PC-3 (cell line): ENCODE measurements at regions not wholly inside any gene's neighbourhood (a gene's known extent, or its start where the extent isn't known, plus 50 kb on each side); places are given as distances from the start of the nearest gene placed in this dataset.

Experiments
- ATAC-seq: fragments of 200-7000 bp; cut with Tn5 transposase; 2 replicates; pipeline ENCODE4 v1.9.1; 2020; ENCODE audit warnings: mild to moderate bottlenecking, moderate library complexity
- BruUV-seq: library from RNA; stranded (reverse); fragments of 400-500 nt; replicated peaks from 2 replicates; lab custom pipeline; 2021; lab: Mats Ljungman, UMichigan
- CTCF ChIA-PET: fragments of 300-600 bp; sonication (Branson Sonifier 250); formaldehyde crosslinking; loops from one replicate; lab custom pipeline; 2022; ENCODE audit warnings: antibody characterized with exemption; lab: Charles Lee
- POLR2A ChIA-PET: fragments of 300-600 bp; sonication (Branson Sonifier 250); formaldehyde crosslinking; loops from one replicate; lab custom pipeline; 2022; ENCODE audit warnings: antibody characterized with exemption; ENCODE audit not compliant: unreplicated experiment; lab: Charles Lee
- DNase-seq: peaks from one replicate; pipeline ENCODE4 v3.0.0-alpha.2; 2015
- H2AFZ ChIP-seq: fragments of 300-600 bp; sonication (generic); 2 replicates; pipeline ENCODE4 v1.6.0; 2016; ENCODE audit warnings: antibody characterized with exemption, low read length
- H3F3A ChIP-seq: fragments of 300-600 bp; sonication (generic); one replicate; pipeline ENCODE4 v1.6.0; 2017; ENCODE audit warnings: antibody characterized with exemption, low read length, control low read depth, mild to moderate bottlenecking; ENCODE audit not compliant: unreplicated experiment
- H3K27ac ChIP-seq: fragments of 300-600 bp; sonication (generic); 2 replicates; pipeline ENCODE4 v1.5.1; 2016; ENCODE audit warnings: mild to moderate bottlenecking, low read length
- H3K27me3 ChIP-seq: fragments of 300-600 bp; sonication (generic); 2 replicates; pipeline ENCODE4 v1.6.1; 2016; ENCODE audit warnings: low read length, mixed read lengths
- H3K36me3 ChIP-seq: fragments of 300-600 bp; sonication (generic); 2 replicates; pipeline ENCODE4 v1.6.1; 2016; ENCODE audit warnings: low read depth, mixed run types, low read length, mixed read lengths
- H3K4me1 ChIP-seq: fragments of 300-600 bp; sonication (generic); 2 replicates; pipeline ENCODE4 v1.5.1; 2016; ENCODE audit warnings: low read length; ENCODE audit not compliant: insufficient read depth
- H3K4me2 ChIP-seq: fragments of 300-600 bp; sonication (generic); 2 replicates; pipeline ENCODE4 v1.6.0; 2016; ENCODE audit warnings: low read length
- H3K4me3 ChIP-seq: fragments of 300-600 bp; sonication (generic); 2 replicates; pipeline ENCODE4 v1.5.1; 2016; ENCODE audit warnings: mild to moderate bottlenecking, low read length, mixed read lengths
- H3K79me2 ChIP-seq: fragments of 300-600 bp; sonication (generic); 2 replicates; pipeline ENCODE4 v1.6.1; 2017; ENCODE audit warnings: low read length, mixed read lengths
- H3K9ac ChIP-seq: fragments of 300-600 bp; sonication (generic); 2 replicates; pipeline ENCODE4 v1.6.0; 2016; ENCODE audit warnings: mild to moderate bottlenecking, low read length
- H3K9me2 ChIP-seq: fragments of 300-600 bp; sonication (generic); replicated peaks from 2 replicates; pipeline ENCODE4 v1.6.1; 2016; ENCODE audit warnings: mixed run types, low read length, mixed read lengths
- H3K9me3 ChIP-seq: fragments of 300-600 bp; sonication (generic); 2 replicates; pipeline ENCODE4 v1.6.1; 2016; ENCODE audit warnings: low read length, mixed read lengths
- H4K20me1 ChIP-seq: fragments of 300-600 bp; sonication (generic); 2 replicates; pipeline ENCODE4 v1.6.1; 2016; ENCODE audit warnings: low read length, mixed read lengths
- EZH2 ChIP-seq: fragments of 300-600 bp; sonication (generic); IDR thresholded peaks from one replicate; pipeline ENCODE4 v1.6.1; 2017; ENCODE audit warnings: antibody characterized with exemption, mild to moderate bottlenecking, low read length; ENCODE audit not compliant: unreplicated experiment
- EZH2phosphoT487 ChIP-seq: fragments of 300-600 bp; sonication (generic); IDR thresholded peaks from 2 replicates; pipeline ENCODE4 v1.6.1; 2018; ENCODE audit warnings: mild to moderate bottlenecking, antibody characterized with exemption, low read length, borderline replicate concordance
- intact Hi-C: fragments of 100-400 bp; cut with micrococcal nuclease; formaldehyde crosslinking; loops from 2 replicates; pipeline ENCODE4 v1.9.0; 2023
- TF ChIP-seq, protein P1 (sequence below): fragments of 300-600 bp; sonication (generic); conservative IDR thresholded peaks from 2 replicates; pipeline ENCODE4 v1.5.1; 2017; ENCODE audit warnings: antibody characterized with exemption, low read depth, mild to moderate bottlenecking, low read length

DNA sequence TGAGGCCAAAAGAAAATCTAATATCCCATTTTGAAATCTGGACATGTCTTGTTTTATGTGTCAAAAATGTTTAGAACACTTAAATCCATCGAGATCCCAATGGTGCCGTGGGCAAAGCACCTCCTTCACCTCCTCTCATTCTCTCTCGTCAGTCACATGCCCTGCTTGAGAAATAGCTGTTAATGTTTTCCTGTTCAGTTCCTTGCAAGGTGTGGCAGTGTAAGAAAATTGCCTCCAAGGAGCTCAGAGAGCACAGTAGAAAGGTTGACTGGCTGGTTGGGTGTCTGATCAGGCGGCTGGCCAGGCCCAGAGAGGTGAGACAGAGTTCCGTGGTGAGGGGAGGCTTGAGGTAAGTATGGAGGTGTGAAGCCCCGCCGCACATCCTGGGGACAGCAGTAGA lies 210.2 kb downstream of the TSN start:
- Histone ChIP-seq H3K9me3 (no peaks in the 10 kb centered on the region), H3K27ac (no peak overlapping the region), H3K9me2 (no peaks in the 10 kb centered on the region), H3K9ac (no peak overlapping the region), H3K36me3 (no peaks in the 10 kb centered on the region), H3K4me1 (no peaks in the 10 kb centered on the region), H3K79me2 (no peaks in the 10 kb centered on the region), H3F3A (no peaks in the 10 kb centered on the region), H3K4me3 (no peak overlapping the region), H3K4me2 (no peak overlapping the region), H3K27me3 (peaks cover 69% of the 10 kb centered on the region), H2AFZ (no peak overlapping the region), H4K20me1 (no peaks in the 10 kb centered on the region)
- ATAC-seq (no peak), DNase-seq (no peak)
- ChIA-PET POLR2A (no interaction called here), CTCF (no interaction called here)
- TF ChIP-seq, protein P1, sequence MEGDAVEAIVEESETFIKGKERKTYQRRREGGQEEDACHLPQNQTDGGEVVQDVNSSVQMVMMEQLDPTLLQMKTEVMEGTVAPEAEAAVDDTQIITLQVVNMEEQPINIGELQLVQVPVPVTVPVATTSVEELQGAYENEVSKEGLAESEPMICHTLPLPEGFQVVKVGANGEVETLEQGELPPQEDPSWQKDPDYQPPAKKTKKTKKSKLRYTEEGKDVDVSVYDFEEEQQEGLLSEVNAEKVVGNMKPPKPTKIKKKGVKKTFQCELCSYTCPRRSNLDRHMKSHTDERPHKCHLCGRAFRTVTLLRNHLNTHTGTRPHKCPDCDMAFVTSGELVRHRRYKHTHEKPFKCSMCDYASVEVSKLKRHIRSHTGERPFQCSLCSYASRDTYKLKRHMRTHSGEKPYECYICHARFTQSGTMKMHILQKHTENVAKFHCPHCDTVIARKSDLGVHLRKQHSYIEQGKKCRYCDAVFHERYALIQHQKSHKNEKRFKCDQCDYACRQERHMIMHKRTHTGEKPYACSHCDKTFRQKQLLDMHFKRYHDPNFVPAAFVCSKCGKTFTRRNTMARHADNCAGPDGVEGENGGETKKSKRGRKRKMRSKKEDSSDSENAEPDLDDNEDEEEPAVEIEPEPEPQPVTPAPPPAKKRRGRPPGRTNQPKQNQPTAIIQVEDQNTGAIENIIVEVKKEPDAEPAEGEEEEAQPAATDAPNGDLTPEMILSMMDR, result no peak
- TF ChIP-seq EZH2phosphoT487, result no peak
- no peak for TF ChIP-seq EZH2
- BruUV-seq, result no TSS peak
- intact Hi-C loops, result no loop called here

DNA sequence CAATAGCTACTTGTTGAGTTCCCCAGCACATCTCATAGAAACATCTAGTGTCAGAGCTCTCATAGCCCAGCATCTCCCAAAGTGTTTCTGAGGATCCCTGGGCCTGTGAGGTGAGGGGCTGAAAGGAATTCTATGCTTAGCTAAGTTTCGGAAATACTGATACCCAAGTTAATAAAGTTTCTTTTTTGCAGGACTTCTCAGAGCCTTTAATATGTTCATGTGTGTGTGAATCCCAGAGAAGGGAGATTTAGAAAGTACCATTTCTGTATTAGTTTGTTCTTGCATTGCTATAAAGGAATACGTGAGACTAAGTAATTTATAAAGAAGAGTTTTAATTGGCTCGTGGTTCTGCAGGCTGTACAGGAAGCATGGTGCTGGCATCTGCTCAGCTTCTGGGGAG lies 211.2 kb downstream of the TSN start:
- Histone ChIP-seq H3K4me3 (no peak overlapping the region), H3K9ac (no peak overlapping the region), H3K27me3 (peaks cover 66% of the 10 kb centered on the region), H3K27ac (no peak overlapping the region), H2AFZ (no peak overlapping the region), H3K79me2 (no peaks in the 10 kb centered on the region), H4K20me1 (no peaks in the 10 kb centered on the region), H3F3A (no peaks in the 10 kb centered on the region), H3K9me2 (no peaks in the 10 kb centered on the region), H3K36me3 (no peaks in the 10 kb centered on the region), H3K9me3 (no peaks in the 10 kb centered on the region), H3K4me1 (no peaks in the 10 kb centered on the region), H3K4me2 (no peak overlapping the region)
- POLR2A ChIA-PET, result no interaction called here
- intact Hi-C loops, result no loop called here
- CTCF ChIA-PET, result no interaction called here
- ATAC-seq, result no peak
- no peak for TF ChIP-seq EZH2phosphoT487
- no peak for TF ChIP-seq EZH2
- TF ChIP-seq, protein P1, result no peak
- BruUV-seq, result no TSS peak
- DNase-seq, result no peak

DNA sequence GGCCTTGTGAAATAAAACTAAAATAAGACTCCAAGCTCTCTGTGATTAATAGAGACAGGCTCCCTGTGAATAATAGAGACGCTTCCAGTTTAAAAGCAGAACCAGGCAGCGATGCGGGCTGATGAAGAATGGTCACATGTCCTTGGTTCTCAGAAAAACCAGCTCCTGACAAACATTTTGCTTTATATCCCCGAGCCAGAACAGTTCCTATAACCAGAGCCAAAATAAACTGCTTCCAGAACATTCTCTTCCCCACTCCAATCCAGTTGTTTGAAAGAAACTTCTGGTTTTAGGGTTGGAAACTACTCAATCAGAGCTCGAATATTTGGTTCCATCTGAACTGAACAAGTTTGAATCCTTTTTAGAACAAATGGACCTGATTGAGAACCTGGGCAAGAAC lies 213.7 kb downstream of the TSN start:
- H3K36me3 ChIP-seq, result no peaks in the 10 kb centered on the region
- DNase-seq (no peak), ATAC-seq (no peak)
- intact Hi-C loops, result no loop called here
- H3K9me2 ChIP-seq, result no peaks in the 10 kb centered on the region
- no peak overlapping the region for H3K9ac ChIP-seq
- H3K4me1 ChIP-seq, result no peaks in the 10 kb centered on the region
- TF ChIP-seq, protein P1, result no peak
- TF ChIP-seq EZH2, result no peak
- TF ChIP-seq EZH2phosphoT487, result no peak
- H3K79me2 ChIP-seq, result no peaks in the 10 kb centered on the region
- no peak overlapping the region for H3K4me3 ChIP-seq
- H4K20me1 ChIP-seq, result no peaks in the 10 kb centered on the region
- POLR2A ChIA-PET, result no interaction called here
- no peak overlapping the region for H2AFZ ChIP-seq
- CTCF ChIA-PET, result no interaction called here
- no peaks in the 10 kb centered on the region for H3F3A ChIP-seq
- BruUV-seq, result no TSS peak
- no peak overlapping the region for H3K4me2 ChIP-seq
- H3K27ac ChIP-seq, result no peak overlapping the region
- H3K9me3 ChIP-seq, result no peaks in the 10 kb centered on the region
- peaks cover 53% of the 10 kb centered on the region for H3K27me3 ChIP-seq
